ENCODE measurements at regions not wholly inside any gene's neighbourhood (a gene's known extent, or its start where the extent isn't known, plus 50 kb on each side); places are given as distances from the start of the nearest gene placed in this dataset.

DNA sequence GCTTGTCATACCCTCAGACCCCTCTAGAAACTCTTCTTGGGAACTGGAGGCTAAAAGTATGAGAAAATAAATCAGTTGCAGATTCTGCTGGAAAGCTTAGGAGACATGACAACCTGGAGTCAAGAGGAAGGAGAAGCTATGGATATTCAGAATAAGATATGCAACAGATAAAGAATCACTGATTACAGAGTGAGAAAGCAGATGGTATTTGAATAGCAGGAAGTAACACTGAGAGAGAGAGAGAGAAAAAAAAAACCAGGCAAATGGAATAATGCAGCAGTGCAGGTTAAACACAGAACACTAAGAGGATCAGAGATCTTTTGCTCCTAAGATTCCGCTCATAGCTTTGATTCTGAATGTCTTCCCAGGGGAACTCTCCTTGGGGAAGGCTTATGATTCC lies 1284.1 kb upstream of the NXPH2 start:
- ATAC-seq: no peak
- DNase-seq (ENCODE audit: low spot score): no peak

DNA sequence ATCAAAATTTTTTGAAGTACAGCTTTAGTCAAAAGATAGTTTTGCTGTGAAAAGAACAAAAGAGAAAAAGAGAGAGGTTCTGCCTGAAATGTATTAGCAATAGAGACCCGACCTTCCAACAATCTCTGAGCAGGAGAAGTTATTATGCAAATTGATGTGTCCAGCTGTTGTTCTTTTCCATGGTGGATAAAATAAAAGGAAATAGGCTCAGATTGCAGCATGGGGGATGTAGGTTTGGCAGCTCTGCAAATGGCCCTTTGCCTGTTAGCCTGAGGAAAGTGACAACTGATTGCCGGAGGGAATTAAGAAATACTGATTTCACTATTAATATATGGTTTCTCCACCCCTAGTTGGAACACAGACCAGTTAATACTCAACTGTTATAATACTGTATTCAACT lies 1283.2 kb upstream of the NXPH2 start:
- no peak for DNase-seq (ENCODE audit: low spot score)
- ATAC-seq: no peak

DNA sequence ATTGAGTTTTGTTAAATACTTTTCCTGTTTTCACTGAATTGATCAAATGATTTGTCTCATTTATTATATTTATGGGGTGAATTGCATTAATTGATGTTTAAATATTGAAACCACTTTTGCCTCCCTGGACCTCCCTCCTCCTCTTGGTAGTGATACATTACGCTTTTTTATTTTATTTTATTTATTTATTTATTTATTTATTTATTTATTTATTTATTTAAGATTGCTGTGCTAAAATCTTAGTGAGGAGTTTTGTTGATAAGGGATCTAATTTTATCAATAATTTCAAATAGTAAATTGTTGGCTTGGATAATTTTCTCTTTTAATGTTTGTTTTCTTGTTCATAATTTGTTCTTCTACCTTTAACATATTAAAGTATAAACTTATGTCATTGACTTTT lies 1281.0 kb upstream of the NXPH2 start:
- ATAC-seq: no peak

DNA sequence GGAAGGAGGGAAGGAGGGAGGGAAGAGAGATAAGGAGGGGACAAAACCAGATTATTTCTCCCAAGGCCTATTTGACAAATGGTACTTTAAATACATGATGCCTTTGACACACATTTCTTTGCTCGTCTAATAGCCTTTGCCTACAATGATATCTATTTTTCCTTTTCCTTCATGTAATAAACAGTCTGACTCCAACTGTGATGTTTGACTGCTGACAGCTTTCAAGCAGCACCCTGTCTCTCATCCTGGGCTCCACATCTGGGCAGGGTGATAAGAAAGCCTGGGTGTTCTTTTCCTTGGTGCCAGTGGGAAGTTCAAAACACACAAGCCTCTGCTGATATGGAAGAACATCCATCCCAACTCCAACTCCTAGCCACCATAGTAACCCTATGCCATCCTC lies 1277.7 kb upstream of the NXPH2 start:
- no peak for ATAC-seq
- DNase-seq (ENCODE audit: low spot score): no peak

More for the DNA sequence above, 1281.0 kb upstream of the NXPH2 start:
- no peak for DNase-seq (ENCODE audit: low spot score)

DNA sequence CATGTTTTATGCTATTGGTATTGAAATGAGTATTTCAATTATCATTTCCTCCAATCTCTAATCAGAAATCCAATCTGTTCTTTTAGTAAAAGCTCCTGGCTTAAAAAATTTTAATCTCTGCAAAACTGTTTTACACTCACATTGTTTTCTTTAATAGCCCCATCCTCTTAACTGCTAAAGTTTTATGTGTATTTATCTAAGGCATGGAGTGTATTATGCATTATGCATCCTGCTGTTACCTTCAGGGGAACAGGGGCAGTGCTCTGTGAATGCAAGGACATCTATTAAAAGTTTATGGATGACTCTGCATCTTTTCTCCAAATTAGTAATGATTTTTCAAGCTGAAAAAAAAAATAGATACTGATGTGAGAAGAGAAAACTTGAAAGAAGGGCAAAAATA lies 1261.6 kb upstream of the NXPH2 start:
- no peak for ATAC-seq
- no peak for DNase-seq (ENCODE audit: low spot score)

DNA sequence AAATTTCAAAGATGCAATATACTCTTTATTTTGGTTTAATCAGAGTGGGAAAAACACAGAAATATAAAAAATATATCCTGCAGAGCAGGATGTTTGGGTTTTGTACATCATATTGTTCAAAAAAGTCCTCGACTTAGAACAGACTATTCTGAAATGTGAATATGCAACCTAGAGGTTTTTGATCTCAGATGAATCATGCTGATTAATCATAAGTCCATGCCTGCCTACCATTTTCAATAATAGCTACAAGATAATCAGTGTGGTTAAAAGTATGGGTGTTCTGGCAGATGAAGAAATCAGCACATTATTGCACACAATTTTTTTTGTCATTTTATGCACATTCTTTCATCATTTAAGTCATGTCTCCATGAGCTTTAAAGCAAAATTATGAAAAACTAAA lies 1261.0 kb upstream of the NXPH2 start:
- no peak for DNase-seq (ENCODE audit: low spot score)
- ATAC-seq: no peak

DNA sequence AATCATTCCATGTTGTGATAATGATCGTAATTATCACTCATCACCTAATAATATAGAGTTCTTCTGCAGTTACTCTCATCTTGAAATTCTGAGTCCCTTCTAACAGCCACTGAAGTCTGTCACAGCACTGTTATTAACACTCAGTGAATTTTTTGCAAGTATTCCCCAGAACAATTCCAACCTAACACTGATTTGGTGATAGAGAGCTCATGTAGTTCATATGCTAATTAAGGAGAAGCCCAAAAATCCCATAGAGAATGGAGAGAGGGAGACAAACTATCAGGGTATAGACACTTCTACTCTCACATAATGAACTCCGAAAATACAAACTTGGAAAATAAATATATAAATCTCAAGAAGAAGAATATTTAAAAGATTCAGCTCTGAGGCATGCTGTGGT lies 1253.4 kb upstream of the NXPH2 start:
- no peak for DNase-seq (ENCODE audit: low spot score)
- ATAC-seq: no peak

DNA sequence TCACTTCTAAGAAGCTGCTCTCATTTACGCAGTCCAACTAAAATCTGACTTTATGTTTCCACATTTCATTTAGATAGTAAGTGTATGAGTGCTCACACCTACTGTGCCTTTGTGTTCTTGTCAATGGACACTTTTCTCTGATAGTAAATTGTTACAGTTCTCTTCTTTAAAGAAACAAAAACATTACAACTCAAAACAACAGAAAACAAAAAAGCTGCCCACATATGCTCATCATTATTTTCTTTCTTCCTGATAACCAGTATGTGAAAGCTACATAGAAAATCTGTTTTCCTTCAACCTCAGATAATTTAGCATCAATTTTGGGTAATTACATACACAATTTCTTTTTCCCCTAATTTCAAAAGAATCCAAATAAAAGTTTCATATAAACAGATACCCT lies 1247.8 kb upstream of the NXPH2 start:
- ATAC-seq (no peak), DNase-seq (ENCODE audit: low spot score) (no peak)

DNA sequence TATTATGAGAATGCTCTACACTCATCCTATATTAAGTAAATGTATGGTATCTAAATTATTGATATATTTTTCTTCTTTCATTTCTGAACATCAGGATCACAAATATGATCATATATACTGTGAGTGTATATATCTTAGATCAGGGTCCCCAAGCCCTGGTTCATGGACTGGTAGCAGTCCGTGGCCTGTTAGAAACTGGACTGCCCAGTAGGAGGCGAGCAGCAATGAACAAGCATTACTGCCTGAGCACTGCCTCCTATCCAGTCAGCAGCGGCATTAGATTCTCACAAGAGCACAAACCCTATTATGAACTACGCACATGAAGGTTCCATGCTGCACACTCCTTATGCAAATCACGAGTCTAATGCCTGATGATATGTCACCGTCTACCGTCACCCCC lies 1247.1 kb upstream of the NXPH2 start:
- DNase-seq (ENCODE audit: low spot score) (no peak), ATAC-seq (no peak)

DNA sequence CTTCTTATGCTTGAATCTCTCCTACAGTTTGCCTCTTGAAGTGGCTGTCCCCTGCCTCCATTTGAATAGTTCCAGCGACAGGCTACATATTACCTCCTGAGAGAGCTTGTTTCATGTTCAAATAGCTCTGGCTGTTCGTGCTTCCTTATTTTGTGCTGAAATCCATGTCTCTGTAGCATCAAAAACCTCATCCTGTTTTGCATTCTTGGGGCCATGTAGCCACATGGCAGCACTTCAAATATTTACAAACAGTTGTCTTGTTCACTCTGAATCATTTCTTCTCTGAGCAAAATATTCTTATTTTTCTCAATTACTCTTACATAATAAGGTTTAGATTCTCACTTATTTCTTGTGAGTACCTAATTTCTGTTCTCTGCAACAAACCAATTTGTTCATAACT lies 1243.1 kb upstream of the NXPH2 start:
- DNase-seq (ENCODE audit: low spot score) (no peak), ATAC-seq (no peak)

DNA sequence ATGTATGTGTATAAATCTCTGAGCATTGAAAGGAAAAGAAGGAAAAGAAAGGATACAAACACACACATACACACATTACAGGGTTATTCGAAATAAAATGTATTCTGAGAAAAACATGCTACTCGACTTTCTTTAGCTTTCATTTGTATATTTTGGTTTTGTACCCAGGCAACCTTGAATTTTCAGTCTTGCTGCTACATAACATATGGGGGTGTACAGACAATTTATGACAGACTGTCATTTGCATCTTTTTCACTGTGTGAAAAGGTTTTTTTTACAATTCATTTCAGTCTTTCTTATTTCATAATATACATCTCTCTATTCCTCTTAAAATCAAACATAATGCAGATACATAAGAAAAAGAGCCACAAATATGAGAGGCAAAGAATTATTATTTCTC lies 1238.4 kb upstream of the NXPH2 start:
- ATAC-seq (no peak), DNase-seq (ENCODE audit: low spot score) (no peak)

DNA sequence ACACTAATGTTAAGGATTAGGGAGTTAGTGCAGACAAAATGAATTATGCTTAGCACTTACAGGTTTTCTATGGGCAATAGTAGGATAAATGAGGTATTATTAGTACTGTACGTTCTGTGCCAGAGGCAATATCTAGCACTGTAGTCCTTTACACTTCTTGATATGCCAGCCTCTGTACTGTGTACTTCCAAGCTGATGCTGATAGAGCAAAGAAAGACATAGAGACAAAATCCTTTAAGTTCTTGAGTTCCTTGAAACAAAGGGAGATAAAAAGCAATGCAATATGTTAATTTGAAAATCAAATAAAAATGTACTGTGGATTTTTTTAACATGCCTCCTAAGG lies 1234.0 kb upstream of the NXPH2 start:
- DNase-seq (ENCODE audit: low spot score) (no peak), ATAC-seq (no peak)

DNA sequence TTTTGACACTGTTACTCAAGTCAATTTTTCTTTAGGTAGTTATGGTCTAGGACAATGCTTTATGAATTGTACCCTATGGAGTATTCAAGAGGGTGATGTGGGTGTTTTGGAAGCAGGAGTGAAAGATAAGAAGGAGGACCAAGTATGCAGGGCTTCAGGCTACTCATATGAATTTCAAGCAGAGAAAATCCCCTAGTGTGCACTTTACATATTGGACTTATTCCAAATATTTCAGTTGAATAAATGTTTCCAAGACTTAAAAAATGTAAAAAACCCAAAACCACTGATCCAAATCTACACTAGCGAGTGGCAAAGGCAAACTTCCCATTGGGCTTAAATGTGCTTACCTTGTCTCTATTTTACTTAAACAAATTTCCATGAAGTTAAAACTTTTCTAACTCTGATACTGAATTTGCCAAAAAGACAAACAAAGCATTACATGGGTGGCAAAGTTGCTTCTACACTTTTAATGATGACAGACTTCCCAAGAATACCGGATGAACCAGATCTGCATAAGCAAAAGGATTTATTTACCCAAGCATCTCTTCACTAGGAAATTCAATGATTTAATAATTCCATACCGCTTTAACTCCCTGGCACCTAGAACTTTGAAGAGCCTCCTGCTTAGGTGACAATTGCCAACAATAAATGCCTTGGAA lies 1233.5 kb upstream of the NXPH2 start:
- no peak for ATAC-seq
- DNase-seq (ENCODE audit: low spot score): no peak

DNA sequence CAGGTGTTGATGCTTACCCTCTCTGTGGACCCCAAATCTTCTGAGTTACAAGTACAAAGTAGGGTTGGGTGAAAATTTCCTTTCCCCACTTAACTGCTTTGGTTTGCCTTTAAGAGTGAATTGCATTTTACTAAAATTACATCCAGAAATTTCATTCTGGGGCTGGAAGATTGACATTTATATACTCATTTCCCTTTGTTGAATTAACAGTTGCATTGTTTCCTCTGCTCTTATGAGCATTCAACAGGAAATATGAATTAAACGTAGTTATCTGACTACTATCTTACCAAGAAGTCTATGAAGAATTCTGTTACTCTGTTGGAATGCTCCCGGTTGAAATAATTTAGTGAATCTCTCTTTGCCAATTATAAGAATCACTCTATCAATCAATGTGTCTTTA lies 1231.1 kb upstream of the NXPH2 start:
- DNase-seq (ENCODE audit: low spot score) (no peak), ATAC-seq (no peak)

DNA sequence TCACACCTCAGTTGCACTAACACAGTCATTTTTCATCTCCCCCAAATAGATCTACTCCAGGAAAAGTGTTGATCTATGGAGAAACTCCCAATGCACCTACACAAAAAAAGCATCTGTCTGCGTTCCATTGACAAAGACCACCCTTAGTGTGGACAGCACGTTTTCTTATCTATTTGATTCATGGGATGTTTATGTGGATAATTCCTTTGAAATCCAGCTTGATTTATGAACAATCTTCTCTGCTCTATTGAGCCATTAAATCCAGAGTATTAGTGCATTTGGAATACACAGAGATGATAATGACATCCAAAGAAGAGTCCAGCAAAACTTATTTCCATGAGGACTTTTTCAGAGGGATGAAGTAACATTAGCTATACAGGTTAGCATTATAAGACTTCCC lies 1221.9 kb upstream of the NXPH2 start:
- DNase-seq (ENCODE audit: low spot score) (no peak), ATAC-seq (no peak)

DNA sequence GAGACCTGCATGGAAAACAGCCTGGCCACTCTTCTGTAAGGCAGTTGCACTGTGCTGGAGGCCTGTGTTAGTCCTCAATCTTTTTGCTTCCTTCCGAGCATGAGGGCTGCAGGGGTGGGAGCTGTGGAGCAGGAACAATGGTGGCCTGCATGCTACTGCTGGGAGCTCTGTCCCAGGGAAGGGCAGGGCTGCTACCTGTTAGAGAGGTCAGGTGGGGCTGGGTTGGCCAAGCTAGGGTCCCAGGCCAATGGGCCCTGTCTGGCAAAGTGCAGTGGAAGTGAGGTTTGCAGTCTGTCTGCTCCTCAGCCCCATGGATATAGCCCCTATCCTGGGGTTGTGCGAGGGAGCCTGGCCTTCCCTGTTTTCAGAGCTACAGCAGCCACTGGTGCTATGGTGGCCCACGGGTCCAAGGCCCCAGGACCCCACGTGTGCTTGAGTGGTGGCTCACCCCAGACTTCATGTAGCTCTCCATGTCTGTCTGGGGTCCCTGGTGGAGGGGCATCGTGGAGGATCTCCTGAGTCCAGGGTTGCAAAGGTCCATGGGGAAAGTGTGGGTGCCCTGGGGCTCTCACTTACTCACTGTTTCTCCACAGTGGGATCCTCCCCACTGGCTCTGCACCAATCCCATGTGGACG lies 1212.6 kb upstream of the NXPH2 start:
- no peak for DNase-seq (ENCODE audit: low spot score)
- no peak for ATAC-seq

DNA sequence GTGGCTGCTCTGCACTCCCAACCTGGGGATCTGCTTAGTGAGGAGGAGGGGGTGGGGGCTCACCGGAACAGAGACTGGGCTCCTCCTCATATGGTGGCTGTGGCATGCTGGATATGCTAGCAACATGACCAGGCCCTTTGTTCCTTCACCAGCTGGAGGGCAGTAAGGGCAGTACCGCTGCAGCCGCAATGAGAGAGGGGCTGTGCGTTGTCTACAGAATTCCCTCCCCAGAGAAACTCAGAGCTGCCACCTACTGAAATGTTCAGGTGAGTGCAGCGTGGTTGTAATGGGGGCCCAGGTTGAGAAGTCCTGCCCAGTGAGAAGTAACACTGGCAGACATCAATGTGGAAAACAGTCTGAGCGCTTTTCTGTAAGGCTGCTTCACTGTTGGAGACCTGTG lies 1211.9 kb upstream of the NXPH2 start:
- no peak for ATAC-seq
- no peak for DNase-seq (ENCODE audit: low spot score)

DNA sequence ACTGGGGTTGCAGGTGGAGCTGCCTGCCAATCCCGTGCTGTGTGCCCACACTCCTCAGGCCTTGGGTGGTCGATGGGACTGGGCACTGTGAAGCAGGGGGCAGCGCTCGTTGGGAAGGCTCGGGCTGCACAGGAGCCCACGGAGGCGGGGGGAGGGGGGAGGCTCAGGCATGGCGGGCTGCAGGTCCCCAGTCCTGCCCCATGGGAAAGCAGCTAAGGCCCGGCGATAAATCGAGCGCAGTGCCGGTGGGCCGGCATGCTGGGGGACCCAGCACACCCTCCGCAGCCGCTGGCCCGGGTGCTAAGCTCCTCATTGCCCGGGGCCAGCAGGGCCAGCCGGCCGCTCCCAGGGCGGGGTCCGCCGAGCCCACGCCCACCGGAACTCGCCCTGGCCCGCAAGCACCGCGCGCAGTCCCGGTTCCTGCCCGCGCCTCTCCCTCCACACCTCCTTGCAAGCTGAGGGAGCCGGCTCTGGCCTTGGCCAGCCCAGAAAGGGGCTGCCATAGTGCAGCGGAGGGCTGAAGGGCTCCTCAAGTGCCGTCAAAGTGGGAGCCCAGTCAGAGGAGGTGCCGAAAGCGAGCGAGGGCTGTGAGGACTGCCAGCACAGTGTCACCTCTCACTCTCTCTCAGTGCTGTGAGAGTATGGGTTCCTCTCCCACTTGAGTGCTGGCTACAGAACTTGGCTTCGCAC lies 1210.6 kb upstream of the NXPH2 start:
- DNase-seq (ENCODE audit: low spot score) (no peak), ATAC-seq (no peak)

DNA sequence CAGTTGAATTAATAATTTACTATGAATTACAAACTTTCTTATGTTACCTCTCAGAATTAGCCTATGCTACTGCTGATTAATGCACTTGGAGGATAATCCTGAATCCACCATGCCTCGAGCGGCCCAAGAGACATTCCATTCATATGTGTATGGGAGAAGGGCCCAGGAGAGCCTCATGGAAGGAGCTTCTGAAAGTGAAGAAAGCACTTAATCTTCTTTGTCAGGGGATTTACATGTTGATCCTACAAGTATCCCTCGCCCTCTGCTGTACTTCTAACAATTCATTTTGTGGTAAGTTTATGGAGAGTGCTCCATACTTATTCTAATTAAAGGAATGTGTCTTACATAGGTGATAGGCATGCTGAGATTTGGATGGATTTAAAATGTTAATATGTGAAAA lies 1189.1 kb upstream of the NXPH2 start:
- ATAC-seq (no peak), DNase-seq (ENCODE audit: low spot score) (no peak)

DNA sequence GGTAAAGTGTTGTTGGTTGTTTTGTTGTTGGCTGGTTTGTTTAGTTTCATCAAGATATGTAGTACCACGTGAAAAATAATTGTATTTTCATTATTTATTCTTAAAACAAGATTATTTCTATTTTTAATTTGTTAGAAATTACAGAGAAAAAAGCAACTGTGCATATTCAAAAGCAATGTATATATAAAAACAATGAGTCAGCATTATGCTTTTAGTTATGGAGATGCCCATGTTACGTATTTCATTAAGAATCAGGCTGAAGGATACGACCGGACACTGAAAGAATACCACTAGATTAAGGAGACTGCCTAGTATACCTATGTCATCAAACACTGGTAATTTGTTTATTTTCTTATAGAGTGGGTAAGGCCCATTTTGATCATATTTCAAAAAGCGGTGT lies 1188.4 kb upstream of the NXPH2 start:
- DNase-seq (ENCODE audit: low spot score): no peak
- ATAC-seq: no peak

DNA sequence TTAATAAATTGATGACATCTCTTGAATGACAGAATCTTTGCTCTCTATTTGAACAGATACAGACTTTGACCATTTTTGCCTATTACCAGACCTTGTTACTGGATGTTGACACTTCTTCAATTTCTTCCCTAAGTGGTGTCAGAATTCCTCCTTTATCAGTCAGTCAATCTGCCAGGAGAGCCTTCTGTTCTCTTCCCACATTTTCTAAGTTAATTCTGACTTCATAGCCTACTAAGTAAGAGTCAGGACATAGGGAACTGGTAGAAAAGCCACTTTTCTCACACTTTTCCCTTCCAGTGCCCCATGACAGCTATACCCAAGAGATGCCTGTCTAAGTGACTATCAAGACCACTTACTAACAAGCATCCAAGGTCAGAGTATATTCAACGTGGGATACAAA lies 1187.5 kb upstream of the NXPH2 start:
- DNase-seq (ENCODE audit: low spot score): no peak
- no peak for ATAC-seq

DNA sequence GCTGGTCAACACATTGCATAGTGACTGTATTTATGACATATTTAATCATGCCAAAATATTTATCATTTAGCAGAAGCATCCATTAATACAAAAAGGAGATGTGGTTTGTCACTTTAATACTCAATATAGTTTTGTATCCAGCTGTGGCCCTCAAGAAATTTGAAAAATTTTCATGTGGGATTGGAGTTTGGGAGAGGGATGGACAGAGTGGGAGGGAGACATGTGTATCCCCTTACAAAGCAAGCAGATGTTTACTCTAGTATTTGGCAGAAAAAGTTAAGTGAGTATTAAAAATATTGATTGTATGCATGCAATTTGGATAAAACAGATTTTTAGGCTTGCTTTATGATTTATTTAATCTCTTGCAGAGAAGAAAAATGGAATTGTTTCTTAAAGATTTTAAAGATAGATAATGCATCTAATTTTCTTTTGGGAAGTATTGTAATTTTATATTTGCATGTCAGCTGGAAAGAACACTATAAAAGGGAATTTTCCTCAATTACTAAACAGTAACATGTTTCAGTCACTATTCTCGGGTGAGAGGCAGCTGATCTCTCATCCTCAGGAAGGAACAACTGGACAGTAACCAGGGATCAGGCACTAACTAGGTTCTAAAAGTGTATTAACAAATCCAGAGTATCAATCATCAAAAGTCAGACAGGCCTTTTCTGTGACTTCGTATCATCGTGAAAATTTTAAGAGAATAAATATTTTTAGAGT lies 1184.7 kb upstream of the NXPH2 start:
- no peak for ATAC-seq
- DNase-seq (ENCODE audit: low spot score): no peak

Data from left lobe of liver (tissue), 2 donors.